HepG2 (cell line): ENCODE measurements at regions not wholly inside any gene's neighbourhood (a gene's known extent, or its start where the extent isn't known, plus 50 kb on each side); places are given as distances from the start of the nearest gene placed in this dataset.

Source experiments
- ATAC-seq: fragments of 200-7000 bp; cut with Tn5 transposase; 3 replicates; pipeline ENCODE4 v1.9.1; 2020; ENCODE audit warnings: mild to moderate bottlenecking, moderate library complexity
- BruUV-seq: library from RNA; stranded (reverse); fragments of 400-500 nt; replicated peaks from 2 replicates; lab custom pipeline; 2021; lab: Mats Ljungman, UMichigan
- CTCF ChIA-PET: fragments of 300-600 bp; formaldehyde crosslinking; extraction: SDS; loops from one replicate; lab custom pipeline; 2021; ENCODE audit warnings: low total read pairs, inconsistent platforms, low intra/inter-chr PET ratio; lab: Yijun Ruan, JAX
- POLR2A ChIA-PET: fragments of 350-600 bp; sonication (Branson Sonifier 250); formaldehyde crosslinking; loops from one replicate; lab custom pipeline; 2020; ENCODE audit warnings: antibody characterized with exemption, inconsistent platforms; lab: Yijun Ruan, JAX
- DNase-seq: peaks from one replicate; pipeline ENCODE4 v3.0.0-alpha.2; 2015; ENCODE audit warnings: low spot score
- FAIRE-seq: peaks from 3 replicates; lab custom pipeline; 2011; peaks lifted over from hg19 to GRCh38; lab: Jason Lieb, UNC
- H2AFZ ChIP-seq: one replicate; pipeline ENCODE4 v1.6.1; 2011; ENCODE audit warnings: low read length, inconsistent platforms
- H3K27ac ChIP-seq: fragments of 300-600 bp; 3 replicates; pipeline ENCODE4 v1.8.0; 2011; ENCODE audit warnings: mixed run types, mild to moderate bottlenecking, mixed read lengths, low read length, inconsistent platforms; ENCODE audit not compliant: insufficient read depth; ENCODE audit errors: extremely low read length
- H3K27me3 ChIP-seq, 2 experiments: fragments of 200-600 bp in 1 of 2; 2 replicates in 1 of 2; 3 replicates in 1 of 2; pipeline versions ENCODE4 v1.6.0 to v1.8.0; 2011; ENCODE audit warnings: low read length in 2 of 2, mild to moderate bottlenecking in 2 of 2, moderate library complexity in 2 of 2, inconsistent platforms in 1 of 2; ENCODE audit not compliant: insufficient read depth in 2 of 2, control insufficient read depth in 1 of 2
- H3K36me3 ChIP-seq, 2 experiments: fragments of 200-600 bp in 1 of 2; replicated peaks in 1 of 2; 2 replicates in 1 of 2; 3 replicates in 1 of 2; pipeline versions ENCODE4 v1.5.1 to v1.8.0; 2011; ENCODE audit warnings: low read length in 2 of 2, inconsistent platforms in 1 of 2; ENCODE audit not compliant: insufficient read depth in 2 of 2, control insufficient read depth in 1 of 2
- H3K4me1 ChIP-seq: 2 replicates; pipeline ENCODE4 v1.5.1; 2012; ENCODE audit warnings: low read length, inconsistent platforms; ENCODE audit not compliant: insufficient read depth
- H3K4me2 ChIP-seq: 2 replicates; pipeline ENCODE4 v1.6.0; 2011; ENCODE audit warnings: low read depth, low read length, inconsistent platforms
- H3K4me3 ChIP-seq, 3 experiments: fragments of 200-600 bp in 1 of 3; sonication (generic), shearing (Covaris generic) in 1 of 3; replicated peaks in 1 of 3; 2 replicates each; pipeline ENCODE4 v1.5.1; 2011 to 2016; ENCODE audit warnings: low read length in 3 of 3, inconsistent platforms in 2 of 3, low read depth in 2 of 3, mild to moderate bottlenecking in 2 of 3, control low read depth in 1 of 3, mixed read lengths in 1 of 3; ENCODE audit not compliant: insufficient read depth in 1 of 3
- H3K79me2 ChIP-seq: one replicate; pipeline ENCODE4 v1.6.1; 2011; ENCODE audit warnings: low read length, inconsistent platforms; ENCODE audit not compliant: insufficient read depth
- H3K9ac ChIP-seq: 2 replicates; pipeline ENCODE4 v1.6.0; 2011; ENCODE audit warnings: mild to moderate bottlenecking, low read depth, low read length, inconsistent platforms; ENCODE audit not compliant: insufficient read depth
- H3K9me3 ChIP-seq: 2 replicates; pipeline ENCODE4 v1.5.1; 2012; ENCODE audit warnings: mild to moderate bottlenecking, low read length
- H4K20me1 ChIP-seq: 2 replicates; pipeline ENCODE4 v1.6.0; 2011; ENCODE audit warnings: inconsistent platforms, mild to moderate bottlenecking, low read length, moderate library complexity; ENCODE audit not compliant: insufficient read depth
- BCLAF1 ChIP-seq: fragments of 450-650 bp; IDR thresholded peaks from 2 replicates; pipeline ENCODE4 v1.6.1; 2017; ENCODE audit warnings: mild to moderate bottlenecking
- FIP1L1 ChIP-seq: fragments of 200-400 bp; formaldehyde crosslinking; IDR thresholded peaks from 2 replicates; pipeline ENCODE4 v1.6.1; 2018; ENCODE audit warnings: low read depth, mild to moderate bottlenecking, low read length, moderate library complexity, borderline replicate concordance; ENCODE audit not compliant: insufficient read depth
- FOXM1 ChIP-seq: sonication (generic); formaldehyde crosslinking; IDR thresholded peaks from 2 replicates; pipeline ENCODE4 v1.5.0; 2020; ENCODE audit warnings: missing genetic modification reagents
- GATA4 ChIP-seq: sonication (generic); IDR thresholded peaks from 2 replicates; pipeline ENCODE4 v1.6.1; 2016; ENCODE audit warnings: antibody characterized with exemption, low read depth, borderline replicate concordance
- KDM6A ChIP-seq: IDR thresholded peaks from 2 replicates; pipeline ENCODE4 v1.6.1; 2016; ENCODE audit warnings: low read depth
- MAFK ChIP-seq, 2 experiments: IDR thresholded peaks in 1 of 2; conservative IDR thresholded peaks in 1 of 2; 2 replicates each; pipeline ENCODE4 v1.6.1; 2011; ENCODE audit warnings: improper control_type of control experiment in 2 of 2, low read length in 2 of 2
- MIXL1 ChIP-seq: IDR thresholded peaks from 2 replicates; pipeline ENCODE4 v1.6.1; 2016
- MYPOP ChIP-seq: sonication (generic); formaldehyde crosslinking; IDR thresholded peaks from 2 replicates; pipeline ENCODE4 v1.8.1; 2023; ENCODE audit warnings: mild to moderate bottlenecking, moderate library complexity, missing genetic modification reagents
- PITX1 ChIP-seq: sonication (generic); formaldehyde crosslinking; IDR thresholded peaks from 2 replicates; pipeline ENCODE4 v1.5.1; 2020; ENCODE audit warnings: mild to moderate bottlenecking, missing genetic modification reagents
- REPIN1 ChIP-seq: sonication (generic); formaldehyde crosslinking; IDR thresholded peaks from 2 replicates; pipeline ENCODE4 v1.8.0; 2022; ENCODE audit warnings: missing genetic modification reagents, low read depth, mild to moderate bottlenecking, borderline replicate concordance
- TSC22D2 ChIP-seq: sonication (generic); formaldehyde crosslinking; IDR thresholded peaks from 2 replicates; pipeline ENCODE4 v1.5.1; 2020; ENCODE audit warnings: missing genetic modification reagents, mild to moderate bottlenecking, borderline replicate concordance
- ZNF503 ChIP-seq: sonication (generic); formaldehyde crosslinking; IDR thresholded peaks from 2 replicates; pipeline ENCODE4 v1.4.0; 2020; ENCODE audit warnings: missing genetic modification reagents
- ZNF552 ChIP-seq: sonication (generic); formaldehyde crosslinking; IDR thresholded peaks from 2 replicates; pipeline ENCODE4 v1.9.0; 2022; ENCODE audit warnings: missing genetic modification reagents, mild to moderate bottlenecking, borderline replicate concordance
- ZNF564 ChIP-seq: sonication (generic); formaldehyde crosslinking; IDR thresholded peaks from 2 replicates; pipeline ENCODE4 v1.8.1; 2023; ENCODE audit warnings: mild to moderate bottlenecking, missing genetic modification reagents
- ZNF740 ChIP-seq: sonication (generic); formaldehyde crosslinking; IDR thresholded peaks from 2 replicates; pipeline ENCODE4 v1.4.0; 2020; ENCODE audit warnings: missing genetic modification reagents
- WGBS: methylation state at CpG from one replicate; pipeline ENCODE4 v1.1.6; 2017; ENCODE audit warnings: low lambda C conversion rate; 5-methylcytosine and 5-hydroxymethylcytosine counted together
- in situ Hi-C: cut with HindIII; loops from 2 replicates; pipeline ENCODE4 v1.10.0; 2017; ENCODE audit warnings: low pct_unique_long_range_greater_than_20kb; ENCODE audit not compliant: extremely low pct_ligation_motif_present
- intact Hi-C: fragments of 100-400 bp; cut with micrococcal nuclease; formaldehyde crosslinking; loops from one replicate; pipeline ENCODE4 v1.10.0; 2022; ENCODE audit not compliant: unreplicated experiment

- TF ChIP-seq FIP1L1 = no peak
- no peak for TF ChIP-seq MYPOP
Observed at GRCh38 chr7:7100432-7100849, 81.9 kb upstream of the C1GALT1 start (continued).

- Histone ChIP-seq H3K4me1 (peaks cover 62% of the 10 kb centered on the region), H3K4me3 (no peak overlapping the region), H3K4me2 (peak overlapping the region; percentile 28), H3K36me3 (no peaks in the 10 kb centered on the region), H4K20me1 (no peaks in the 10 kb centered on the region), H3K9ac (no peak overlapping the region), H3K9me3 (no peaks in the 10 kb centered on the region), H3K27me3 (no peaks in the 10 kb centered on the region), H3K79me2 (no peaks in the 10 kb centered on the region), H2AFZ (no peak overlapping the region), H3K27ac (no peak overlapping the region)
- 64% methylated on average over 12 of the region's 12 CpGs for WGBS
- TF ChIP-seq ZNF740 (CRISPR knock-in tag) = no peak
- TF ChIP-seq TSC22D2 (CRISPR knock-in tag) = no peak
- no peak for TF ChIP-seq FOXM1
- no peak for TF ChIP-seq MAFK (conservative IDR thresholded peaks at IDR 0.05 in 1 of 2, IDR thresholded peaks at IDR 0.05 in 1 of 2; ENCODE audit: low read length in 2 of 2)
- no peak for TF ChIP-seq PITX1 (CRISPR knock-in tag)
- no peak for TF ChIP-seq BCLAF1
- TF ChIP-seq ZNF564 (CRISPR knock-in tag) = no peak
- no peak for TF ChIP-seq ZNF503 (CRISPR knock-in tag)
- TF ChIP-seq GATA4 = no peak
- no peak for TF ChIP-seq MIXL1
- TF ChIP-seq ZNF552 = no peak
- TF ChIP-seq REPIN1 (CRISPR knock-in tag) = no peak
- no peak for TF ChIP-seq KDM6A
- ChIA-PET POLR2A (interaction anchor here (0.6 to 1.3 kb wide), 2 partner anchors 79 to 86 kb away, joined by 3 to 10 read pairs; partner anchors contain the start of gene C1GALT1), CTCF (interaction anchor here (1.1 to 1.9 kb wide), 2 partner anchors 188 to 438 kb away, joined by 4 to 8 read pairs; no protein-coding TSS in a partner anchor)
- ATAC-seq (no peak), FAIRE-seq (no peak), DNase-seq (no peak)
- intact Hi-C loops (loop anchor here (2.0 to 10.0 kb wide), 4 partner anchors 80 to 432 kb away; partner anchors contain the start of genes C1GALT1 and COL28A1), in situ Hi-C loops (loop anchor here (5.0 to 10.0 kb wide), 2 partner anchors 79 to 122 kb away; partner anchors contain the start of gene C1GALT1)
- BruUV-seq = no TSS peak
Observed at GRCh38 chr7:7102906-7103305, 79.4 kb upstream of the C1GALT1 start.
